NCI-H128 (cell line): ENCODE measurements at regions not wholly inside any gene's neighbourhood (a gene's known extent, or its start where the extent isn't known, plus 50 kb on each side); places are given as distances from the start of the nearest gene placed in this dataset.
"Not testable (repeated sequence)": the region's sequence is repeated elsewhere in the genome, so short reads cannot be mapped to it uniquely, and the experiment has no call there.

ENCODE experiments used
- DNase-seq: peaks from one replicate; lab custom pipeline; 2025; ENCODE audit not compliant: unreplicated experiment; lab: John Stamatoyannopoulos, UW

GRCh38 chr11:3583476-3583875 lies 58.3 kb downstream of the ART5 start:
- not testable (repeated sequence) for DNase-seq

- not testable (repeated sequence) for DNase-seq
Measured at GRCh38 chr11:3581389-3581725, 60.4 kb downstream of the ART5 start.

GRCh38 chr11:3580487-3581388 lies 61.1 kb downstream of the ART5 start:
- not testable (repeated sequence) for DNase-seq

GRCh38 chr11:3579600-3580459 lies 62.0 kb downstream of the ART5 start:
- not testable (repeated sequence) for DNase-seq

- not testable (repeated sequence) for DNase-seq
Measured at GRCh38 chr11:3576066-3576604, 65.7 kb downstream of the ART5 start.

GRCh38 chr11:3572976-3573647 lies 68.7 kb downstream of the ART5 start:
- not testable (repeated sequence) for DNase-seq

- not testable (repeated sequence) for DNase-seq
Measured at GRCh38 chr11:3571752-3572151, 70.0 kb downstream of the ART5 start.

- not testable (repeated sequence) for DNase-seq
Measured at GRCh38 chr11:3565838-3566237, 76.0 kb downstream of the ART5 start.

GRCh38 chr11:3564383-3564782 lies 77.4 kb downstream of the ART5 start:
- DNase-seq = not testable (repeated sequence)

- not testable (repeated sequence) for DNase-seq
Measured at GRCh38 chr11:3554621-3555020, 87.2 kb downstream of the ART5 start.

- DNase-seq = not testable (repeated sequence)
Measured at GRCh38 chr11:3544990-3545389, 96.8 kb downstream of the ART5 start.

GRCh38 chr11:3538220-3538619 lies 103.6 kb downstream of the ART5 start:
- DNase-seq = not testable (repeated sequence)

GRCh38 chr11:3537254-3537653 lies 104.5 kb downstream of the ART5 start:
- not testable (repeated sequence) for DNase-seq

GRCh38 chr11:3532958-3533357 lies 108.8 kb downstream of the ART5 start:
- not testable (repeated sequence) for DNase-seq

- DNase-seq = not testable (repeated sequence)
Measured at GRCh38 chr11:3531280-3531679, 110.5 kb downstream of the ART5 start.

- not testable (repeated sequence) for DNase-seq
Measured at GRCh38 chr11:3523567-3523966, 118.2 kb downstream of the ART5 start.

- not testable (repeated sequence) for DNase-seq
Measured at GRCh38 chr11:3520905-3521304, 120.9 kb downstream of the ART5 start.

- DNase-seq = not testable (repeated sequence)
Measured at GRCh38 chr11:3519841-3520240, 122.0 kb downstream of the ART5 start.

GRCh38 chr11:3516934-3517567 lies 124.7 kb downstream of the ART5 start:
- DNase-seq = not testable (repeated sequence)

- not testable (repeated sequence) for DNase-seq
Measured at GRCh38 chr11:3516345-3516933, 125.4 kb downstream of the ART5 start.
